Prostate gland (tissue), 2 donors: ENCODE measurements at regions not wholly inside any gene's neighbourhood (a gene's known extent, or its start where the extent isn't known, plus 50 kb on each side); places are given as distances from the start of the nearest gene placed in this dataset.

Source experiments
- DNase-seq: peaks from one replicate; pipeline ENCODE4 v3.0.0-alpha.2; 2019; ENCODE audit warnings: low spot score
- H3K27ac ChIP-seq, 2 donors: fragments of 200-600 bp; sonication (generic); 2 replicates each; pipeline ENCODE4 v1.5.1; 2017 to 2019
- H3K27me3 ChIP-seq: fragments of 200-600 bp; sonication (generic); replicated peaks from 2 replicates; pipeline ENCODE4 v1.5.1; 2019; ENCODE audit not compliant: insufficient read depth
- H3K36me3 ChIP-seq, 2 donors: fragments of 200-600 bp; sonication (generic); 1 replicate in 1 of 2; 2 replicates in 1 of 2; pipeline versions ENCODE4 v1.5.1 to v1.8.1; 2017 to 2019
- H3K4me1 ChIP-seq: fragments of 200-600 bp; sonication (generic); replicated peaks from 2 replicates; pipeline ENCODE4 v1.5.1; 2019
- H3K4me3 ChIP-seq, 2 donors: fragments of 200-600 bp; sonication (generic); 2 replicates each; pipeline ENCODE4 v1.5.1; 2017 to 2019
- H3K9me3 ChIP-seq: fragments of 200-600 bp; sonication (generic); 2 replicates; pipeline ENCODE4 v1.5.1; 2017
- CTCF ChIP-seq, 4 experiments: fragments of 200-600 bp in 2 of 4; fragments of 450-650 bp in 2 of 4; sonication (generic) in 2 of 4; IDR thresholded peaks; 1 replicate in 3 of 4; 2 replicates in 1 of 4; pipeline ENCODE4 v1.5.1; 2016 to 2019; ENCODE audit warnings: antibody characterized with exemption in 4 of 4, mild to moderate bottlenecking in 2 of 4, moderate library complexity in 2 of 4
- POLR2A ChIP-seq: fragments of 450-650 bp; IDR thresholded peaks from one replicate; pipeline ENCODE4 v1.6.1; 2016; ENCODE audit warnings: antibody characterized with exemption, mild to moderate bottlenecking
- POLR2AphosphoS5 ChIP-seq: sonication (generic); formaldehyde crosslinking; IDR thresholded peaks from one replicate; pipeline ENCODE4 v1.6.1; 2017; ENCODE audit warnings: antibody characterized with exemption
- WGBS: methylation state at CpG from one replicate; pipeline ENCODE4 v1.1.5; 2018; 5-methylcytosine and 5-hydroxymethylcytosine counted together
- intact Hi-C: fragments of 100-400 bp; cut with DNase I; formaldehyde crosslinking; loops from one replicate; pipeline ENCODE4 v1.14.2; 2022
- small RNA-seq, 2 donors: library from RNA; depleted of rRNA; stranded (forward); fragments of <200 nt; gene quantifications; one replicate each; pipeline ENCODE3, GENCODE V24; 2016

GRCh38 chr1:111045033-111045722 is 81.5 kb upstream of the LRIF1 start:
- no peak overlapping the region for H3K27ac ChIP-seq
- H3K36me3 ChIP-seq, result no peaks in the 10 kb centered on the region
- H3K4me1 ChIP-seq, result no peaks in the 10 kb centered on the region
- 22% methylated on average over 2 of the region's 2 CpGs for WGBS
- H3K27me3 ChIP-seq, result no peaks in the 10 kb centered on the region
- H3K9me3 ChIP-seq, result no peaks in the 10 kb centered on the region
- TF ChIP-seq POLR2AphosphoS5 (no peak), POLR2A (no peak), CTCF (IDR thresholded peaks at IDR 0.05) (no peak)
- intact Hi-C loops, result no loop called here
- DNase-seq, result no peak
- H3K4me3 ChIP-seq, result no peak overlapping the region

GRCh38 chr1:111032295-111032897 is 68.7 kb upstream of the LRIF1 start:
- H3K4me3 ChIP-seq, result no peak overlapping the region
- 21% methylated on average over 9 of the region's 9 CpGs for WGBS
- TF ChIP-seq POLR2A (no peak), POLR2AphosphoS5 (no peak), CTCF (IDR thresholded peaks at IDR 0.05) (peak in 3 of 4 experiments; percentile 58 to 93 (median 66))
- no peak overlapping the region for H3K27ac ChIP-seq
- no peaks in the 10 kb centered on the region for H3K4me1 ChIP-seq
- intact Hi-C loops, result no loop called here
- DNase-seq, result peak; percentile 7
- no peaks in the 10 kb centered on the region for H3K36me3 ChIP-seq
- no peaks in the 10 kb centered on the region for H3K9me3 ChIP-seq
- no peaks in the 10 kb centered on the region for H3K27me3 ChIP-seq

GRCh38 chr1:111030590-111030989 is 66.9 kb upstream of the LRIF1 start:
- Histone ChIP-seq H3K36me3 (no peaks in the 10 kb centered on the region), H3K27ac (no peak overlapping the region), H3K9me3 (no peaks in the 10 kb centered on the region), H3K27me3 (no peaks in the 10 kb centered on the region), H3K4me1 (no peaks in the 10 kb centered on the region), H3K4me3 (no peak overlapping the region)
- TF ChIP-seq CTCF (IDR thresholded peaks at IDR 0.05), result peak in 3 of 4 experiments; percentile 13 to 46 (median 26)
- TF ChIP-seq POLR2A, result no peak
- no peak for TF ChIP-seq POLR2AphosphoS5
- 45% methylated on average over 1 of the region's 1 CpG for WGBS
- peak; percentile 7 for DNase-seq
- intact Hi-C loops, result no loop called here

- H3K4me1 ChIP-seq, result no peaks in the 10 kb centered on the region
- no peak overlapping the region for H3K27ac ChIP-seq
- no peaks in the 10 kb centered on the region for H3K27me3 ChIP-seq
- H3K9me3 ChIP-seq, result no peaks in the 10 kb centered on the region
- no peak for TF ChIP-seq POLR2A
- no peaks in the 10 kb centered on the region for H3K36me3 ChIP-seq
- no peak overlapping the region for H3K4me3 ChIP-seq
- DNase-seq, result no peak
- intact Hi-C loops, result no loop called here
- WGBS, result 62% methylated on average over 4 of the region's 4 CpGs
Measured at GRCh38 chr1:111025109-111025508, 61.4 kb upstream of the LRIF1 start.

GRCh38 chr1:111015222-111015621 is 51.5 kb upstream of the LRIF1 start:
- no peaks in the 10 kb centered on the region for H3K27me3 ChIP-seq
- H3K4me3 ChIP-seq, result no peak overlapping the region
- H3K36me3 ChIP-seq, result no peaks in the 10 kb centered on the region
- intact Hi-C loops, result no loop called here
- no peak overlapping the region for H3K27ac ChIP-seq
- no peaks in the 10 kb centered on the region for H3K4me1 ChIP-seq
- H3K9me3 ChIP-seq, result no peaks in the 10 kb centered on the region
- no peak for DNase-seq
- TF ChIP-seq CTCF (IDR thresholded peaks at IDR 0.05) (no peak), POLR2AphosphoS5 (no peak), POLR2A (no peak)
- WGBS, result 68% methylated on average over 3 of the region's 3 CpGs

Small RNA genes lying in the stretch of these regions (small RNA-seq; reads per million reads assigned to genes)
- 0 to 0.09 reads per million in 2 donors for gene RNA5SP54
